ENCODE measurements at regions not wholly inside any gene's neighbourhood (a gene's known extent, or its start where the extent isn't known, plus 50 kb on each side); places are given as distances from the start of the nearest gene placed in this dataset.

DNA sequence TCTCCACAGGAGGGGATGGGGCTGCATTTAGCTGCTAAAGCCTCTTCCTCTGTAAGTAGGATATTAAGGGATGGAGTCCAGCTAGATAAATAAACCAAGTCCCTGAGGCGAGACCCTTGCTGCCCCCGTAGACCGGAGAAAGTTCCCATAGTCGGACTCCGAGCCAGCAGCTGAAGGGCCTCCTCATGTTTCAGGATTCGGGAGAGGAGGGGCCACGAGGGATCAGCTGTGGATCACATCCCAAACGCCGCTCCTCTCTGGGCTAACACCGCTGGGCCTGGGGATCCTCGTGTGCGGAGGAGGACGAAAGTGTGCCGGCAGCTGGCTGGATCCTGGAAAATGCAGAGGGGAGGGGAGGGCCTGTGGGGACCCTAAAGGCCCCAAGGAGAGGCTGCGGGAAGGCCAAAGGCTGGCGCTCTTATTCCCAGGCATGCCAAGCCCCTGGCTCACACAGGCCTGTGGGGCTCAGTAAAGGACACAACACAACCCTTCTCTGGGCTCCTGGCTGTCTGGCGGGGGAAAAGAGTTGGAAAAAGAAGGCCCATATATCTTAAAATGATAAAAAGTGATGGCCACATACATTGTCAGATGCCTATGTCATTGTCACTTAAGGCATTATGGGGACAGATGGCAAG lies 82.5 kb upstream of the TMEM72 start:
- DNase-seq = no peak

DNA sequence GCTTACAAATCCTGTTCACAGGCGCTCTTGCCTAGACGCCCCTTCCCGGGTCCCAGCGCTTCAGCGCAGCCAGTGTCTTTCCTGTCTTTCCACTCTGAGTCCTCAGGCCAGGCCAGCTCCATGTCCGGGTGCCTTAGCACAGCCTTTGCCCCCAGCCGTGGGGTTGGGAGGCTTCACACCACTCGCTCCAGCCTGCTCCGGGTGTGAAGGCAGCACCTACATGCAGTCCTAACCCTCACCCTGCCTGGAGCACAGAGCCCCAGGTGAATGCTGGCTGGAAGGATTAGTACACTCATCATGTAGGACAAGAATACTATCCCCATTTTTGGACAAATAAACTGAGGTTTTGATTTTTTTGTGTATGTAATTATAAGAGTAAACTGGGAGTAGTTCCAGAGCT lies 81.7 kb upstream of the TMEM72 start:
- no peak for DNase-seq

DNA sequence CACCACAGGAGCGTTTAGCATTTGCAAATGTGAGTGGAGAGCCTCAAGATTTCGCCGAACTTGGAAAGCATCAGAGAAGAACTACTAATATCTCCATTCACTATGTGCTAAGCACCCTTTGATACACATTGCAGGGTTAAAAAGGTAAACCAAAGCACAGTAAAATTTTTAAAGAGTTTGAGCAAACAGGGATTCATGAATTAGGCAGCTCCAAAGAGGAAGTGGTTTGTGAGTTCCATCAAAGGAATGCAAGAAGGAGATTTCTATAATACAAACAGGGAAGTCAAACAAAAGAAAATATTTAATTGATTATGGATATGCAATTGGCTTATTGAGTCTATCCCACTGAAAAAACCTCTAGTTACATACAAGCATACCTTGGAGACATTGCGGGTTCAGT lies 81.1 kb upstream of the TMEM72 start:
- no peak for DNase-seq

DNA sequence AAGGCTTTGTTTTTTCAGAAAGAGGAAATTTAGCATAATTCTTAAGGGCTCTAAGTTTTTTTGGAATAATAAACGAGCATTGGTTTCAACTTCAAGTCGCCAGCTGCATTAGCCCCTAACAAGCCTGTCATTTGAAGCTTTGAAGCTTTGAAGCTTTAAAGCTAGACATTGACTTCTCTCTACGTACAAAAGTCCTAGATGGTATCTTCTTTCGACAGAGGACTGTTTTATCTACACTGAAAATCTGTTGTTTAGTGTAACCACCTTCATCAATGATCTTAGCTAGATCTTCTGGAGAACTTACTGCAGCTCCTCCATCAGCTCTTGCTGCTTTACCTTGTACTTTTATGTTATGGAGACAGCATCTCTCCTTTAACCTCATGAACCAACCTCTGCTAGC lies 79.6 kb upstream of the TMEM72 start:
- no peak for DNase-seq

DNA sequence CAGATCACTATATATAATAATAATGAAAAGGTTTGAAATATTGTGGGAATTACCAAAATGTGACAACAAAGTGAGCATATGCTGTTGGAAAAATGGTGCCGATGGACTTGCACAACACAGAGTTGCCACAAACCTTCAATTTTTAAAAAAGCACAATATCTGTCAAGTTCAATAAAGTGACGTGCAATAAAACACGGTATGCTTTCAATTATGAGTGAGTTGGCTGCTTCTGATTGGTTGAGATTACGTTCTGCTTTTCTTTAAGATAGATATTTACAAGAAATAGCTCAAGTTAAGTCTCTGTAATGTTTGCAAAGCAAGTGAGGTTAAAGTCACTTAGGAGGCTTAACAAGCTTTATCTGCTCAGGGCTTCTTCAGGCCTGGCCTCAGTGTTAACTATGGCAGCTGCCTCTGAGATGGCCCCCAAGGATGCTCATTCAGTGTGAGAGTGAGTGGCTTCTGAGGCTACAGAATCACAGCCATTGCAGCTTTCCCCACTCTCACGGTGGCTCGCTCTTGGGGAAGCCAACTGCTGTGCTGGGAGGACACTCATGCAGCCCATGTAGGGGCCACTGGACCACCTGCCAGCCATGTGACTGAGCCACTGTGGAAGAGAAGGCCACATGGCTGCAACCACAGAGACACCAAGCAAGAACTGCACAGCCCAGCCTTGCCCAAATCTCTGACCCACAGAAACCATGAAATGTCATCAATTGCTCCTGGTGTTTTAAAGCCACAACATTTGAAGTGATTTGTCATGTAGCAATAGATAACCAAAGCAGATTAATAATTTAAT lies 78.3 kb upstream of the TMEM72 start:
- DNase-seq = no peak

DNA sequence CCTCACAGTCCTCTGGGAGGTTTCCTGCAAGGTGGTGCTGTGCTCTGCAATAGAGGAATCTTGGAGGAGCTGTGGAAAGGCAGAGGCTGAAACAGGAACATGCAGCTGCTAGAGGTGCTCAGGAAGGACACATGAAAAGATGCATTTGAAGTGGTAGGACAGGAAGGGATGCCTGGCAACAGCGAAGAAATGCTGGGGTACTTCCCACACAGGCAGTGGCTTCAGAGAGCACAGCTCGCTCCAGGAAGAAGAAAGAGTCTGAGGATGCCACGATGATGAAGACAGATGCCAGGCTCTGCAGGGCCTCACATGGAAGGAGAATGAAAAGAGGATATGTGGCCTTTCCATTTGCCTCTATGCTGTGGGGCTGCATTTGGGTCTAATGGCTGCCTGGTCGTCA lies 77.0 kb upstream of the TMEM72 start:
- DNase-seq = no peak

DNA sequence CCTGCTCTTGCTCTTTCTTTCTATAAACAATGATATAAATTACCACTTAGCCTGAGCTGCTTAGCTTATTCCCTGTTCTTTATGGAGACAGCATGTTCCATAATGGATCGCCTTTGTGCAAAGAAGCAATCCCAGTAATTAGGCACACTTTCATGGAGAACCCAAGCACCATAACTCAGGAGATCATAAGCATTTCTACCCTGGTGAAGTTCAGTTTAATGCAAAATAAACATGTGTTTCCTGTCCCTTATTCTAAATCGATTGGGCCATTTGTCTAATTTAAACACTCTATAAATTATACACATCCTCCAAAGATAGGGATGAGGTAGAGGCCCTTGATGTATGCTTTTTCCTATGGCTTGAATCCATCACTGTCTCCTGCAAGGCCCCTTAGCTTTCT lies 75.8 kb upstream of the TMEM72 start:
- DNase-seq = no peak

DNA sequence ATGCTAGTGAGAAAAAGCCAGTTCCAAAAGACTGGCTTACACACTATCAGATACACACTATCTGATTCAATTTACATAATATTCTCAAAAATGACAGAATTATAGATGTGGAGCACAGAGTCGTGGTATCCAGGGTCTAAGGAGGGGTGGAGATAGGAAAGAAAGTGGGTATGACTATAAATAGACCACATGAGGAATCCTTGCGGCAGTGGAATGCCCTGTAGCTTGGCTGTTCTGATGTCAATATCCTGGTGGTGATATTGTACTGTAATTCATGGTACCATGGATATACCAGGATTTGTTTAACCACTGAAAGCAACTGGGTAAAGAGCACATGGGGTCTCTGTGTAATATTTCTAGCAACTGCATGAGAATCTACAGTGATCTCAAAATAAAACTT lies 67.7 kb upstream of the TMEM72 start:
- no peak for DNase-seq

DNA sequence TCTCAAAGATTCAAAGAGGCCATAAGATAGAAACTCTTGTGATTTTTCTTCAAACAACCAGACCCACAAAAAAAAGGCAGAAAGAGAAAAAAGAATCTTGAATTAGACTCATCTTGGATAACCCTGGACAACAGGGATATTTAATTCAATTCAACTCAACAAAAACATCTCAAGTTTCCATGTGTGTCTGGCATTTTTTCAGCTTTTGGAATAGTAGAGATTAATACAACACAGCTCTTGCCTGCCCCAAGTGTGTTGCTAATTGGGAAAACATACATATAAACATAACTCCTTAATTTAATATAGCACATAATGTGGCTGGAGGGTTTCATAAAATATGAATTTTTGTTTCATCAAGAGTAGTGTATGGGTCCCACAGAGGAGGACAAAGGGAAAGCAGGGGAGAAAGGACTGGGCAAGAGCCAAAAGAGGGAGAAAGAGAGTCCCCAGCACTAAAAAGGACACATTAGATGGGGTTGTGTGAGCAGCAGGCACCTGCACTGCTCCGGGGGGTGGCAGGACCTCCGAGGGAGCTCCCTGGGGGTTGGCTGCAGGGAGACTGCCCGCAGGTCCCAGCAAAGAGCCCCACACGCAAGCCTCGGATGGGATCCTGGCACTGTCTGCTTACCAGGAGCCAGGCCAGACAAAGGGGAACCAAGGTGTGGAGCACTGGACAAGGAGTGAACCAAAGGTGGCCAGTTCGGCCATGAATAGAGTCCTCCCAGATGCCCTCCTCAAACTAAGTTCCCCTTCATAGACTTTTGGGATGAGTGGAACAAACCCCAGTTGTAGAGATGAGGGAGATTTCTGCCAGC lies 65.6 kb upstream of the TMEM72 start:
- DNase-seq = no peak

DNA sequence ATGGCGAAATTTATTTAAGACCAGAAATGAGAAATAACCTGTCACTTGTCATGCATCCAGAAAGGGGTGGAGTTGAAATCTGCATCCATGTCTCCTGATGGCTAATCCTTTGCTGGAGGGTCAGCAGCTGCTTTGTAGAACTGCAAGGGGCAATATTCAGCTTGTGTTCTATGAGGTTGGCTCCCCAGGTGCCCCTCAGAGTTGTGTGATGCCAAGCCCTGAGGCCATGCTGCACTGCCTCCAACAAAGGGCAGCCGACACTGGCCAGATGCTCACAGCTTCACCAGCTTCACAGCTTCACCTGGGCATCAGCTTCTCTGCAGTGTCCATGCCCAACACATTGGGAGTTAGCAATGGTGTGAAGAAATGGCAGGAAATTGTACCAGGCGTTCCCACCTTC lies 64.0 kb upstream of the TMEM72 start:
- DNase-seq = no peak

DNA sequence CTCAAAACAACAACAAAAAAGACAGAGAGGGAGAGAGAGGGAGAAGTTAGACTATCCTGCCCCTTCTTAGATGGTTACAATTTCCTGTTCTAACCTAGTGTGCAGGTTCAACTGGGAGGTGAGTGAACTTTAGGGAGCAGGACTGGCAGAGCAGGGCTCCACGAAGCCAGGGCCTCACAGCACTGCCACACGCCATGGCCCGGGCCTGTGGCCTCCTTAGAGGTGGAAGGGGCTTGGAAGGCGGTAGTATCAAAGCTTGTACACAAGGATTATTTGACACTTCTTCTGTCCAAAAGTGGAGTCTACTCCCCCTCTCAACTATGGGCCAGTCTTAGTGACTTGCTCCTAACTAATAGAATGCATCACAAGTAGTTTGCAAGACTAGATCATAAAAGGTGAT lies 62.9 kb upstream of the TMEM72 start:
- DNase-seq = no peak

DNA sequence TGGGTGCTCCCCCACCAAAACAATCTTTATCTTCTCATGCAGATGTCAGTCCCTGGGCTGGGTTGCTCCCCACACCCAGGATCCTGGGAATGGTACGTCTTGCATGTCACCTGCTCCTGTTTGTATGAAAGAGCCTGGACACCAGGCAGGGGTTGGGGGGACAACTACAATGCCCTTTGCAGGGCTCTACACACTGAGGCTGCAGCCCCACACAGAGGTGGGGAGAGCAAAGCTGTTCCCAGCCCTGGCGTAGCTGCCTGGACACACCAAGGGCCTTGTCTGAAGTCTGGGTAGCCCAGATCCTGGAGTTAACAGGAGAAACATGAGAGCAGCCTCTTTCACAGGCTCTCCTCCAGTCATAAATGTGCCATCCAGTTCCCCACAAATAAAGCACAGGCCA lies 61.2 kb upstream of the TMEM72 start:
- DNase-seq = no peak

DNA sequence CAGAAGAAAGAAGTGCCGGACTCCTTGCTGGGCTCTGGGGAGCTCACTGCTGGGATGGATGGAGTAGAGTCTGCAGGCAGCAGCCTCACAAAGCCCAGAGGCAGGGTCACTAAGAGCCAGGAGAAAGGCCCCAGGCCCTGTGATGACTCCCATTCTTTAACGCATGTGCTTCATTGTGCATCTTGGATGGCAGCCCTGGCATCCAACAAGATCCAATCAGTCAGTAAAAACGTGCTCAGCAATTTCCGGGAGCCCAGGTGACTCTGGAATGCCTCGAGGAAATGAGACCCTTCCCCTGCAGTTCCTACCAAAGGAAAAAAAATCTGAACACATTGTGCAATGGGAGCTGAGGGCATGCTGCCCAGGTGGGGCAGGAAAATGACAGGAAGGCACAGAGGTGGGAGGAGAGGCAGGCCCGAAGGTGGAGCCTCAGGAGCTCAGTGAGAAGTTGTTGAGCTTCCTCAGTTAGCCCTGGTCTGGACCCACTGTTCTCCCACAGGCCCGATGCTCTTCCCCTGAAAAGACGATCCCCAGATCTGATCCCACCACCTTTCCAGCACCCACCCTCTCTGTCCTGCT lies 60.7 kb upstream of the TMEM72 start:
- DNase-seq = no peak

DNA sequence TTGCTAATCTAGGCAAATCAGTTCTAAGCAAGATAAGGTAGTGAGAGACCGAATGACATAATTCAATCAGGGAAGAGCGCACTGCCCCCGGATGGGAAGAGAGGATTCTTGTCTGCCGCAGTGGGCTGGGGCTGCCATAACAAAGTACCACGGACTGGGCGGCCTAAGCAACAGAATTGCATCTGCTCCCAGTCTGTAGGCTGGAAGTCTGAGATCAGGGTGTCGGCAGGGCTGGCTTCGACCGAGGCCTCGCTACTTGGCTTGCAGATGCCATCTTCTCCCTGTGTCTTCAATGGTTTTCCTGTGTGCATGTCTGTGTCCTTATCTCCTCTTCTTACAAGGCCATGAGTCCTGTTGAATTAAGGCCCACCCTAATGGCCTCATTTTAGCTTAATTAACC lies 59.7 kb upstream of the TMEM72 start:
- DNase-seq = no peak

DNA sequence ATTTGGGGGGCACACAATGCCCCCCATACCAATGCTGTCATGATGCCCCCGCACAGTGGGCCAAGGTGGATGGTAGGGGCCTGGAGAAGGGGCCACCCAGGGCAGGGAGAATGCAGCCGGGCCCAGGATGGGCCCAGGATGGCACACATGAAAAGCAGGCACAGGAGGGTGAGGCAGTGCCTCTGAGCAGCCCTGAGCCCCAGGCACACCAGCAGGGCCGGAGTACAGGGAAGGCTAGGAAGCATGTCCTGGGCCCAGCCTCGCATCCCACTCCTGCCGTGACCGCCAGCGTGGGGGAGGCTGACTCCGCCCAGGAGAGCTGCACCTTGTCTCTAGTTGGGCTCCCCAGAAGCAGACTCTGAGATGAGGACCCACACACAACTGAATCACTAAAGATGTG lies 59.3 kb upstream of the TMEM72 start:
- DNase-seq = no peak

DNA sequence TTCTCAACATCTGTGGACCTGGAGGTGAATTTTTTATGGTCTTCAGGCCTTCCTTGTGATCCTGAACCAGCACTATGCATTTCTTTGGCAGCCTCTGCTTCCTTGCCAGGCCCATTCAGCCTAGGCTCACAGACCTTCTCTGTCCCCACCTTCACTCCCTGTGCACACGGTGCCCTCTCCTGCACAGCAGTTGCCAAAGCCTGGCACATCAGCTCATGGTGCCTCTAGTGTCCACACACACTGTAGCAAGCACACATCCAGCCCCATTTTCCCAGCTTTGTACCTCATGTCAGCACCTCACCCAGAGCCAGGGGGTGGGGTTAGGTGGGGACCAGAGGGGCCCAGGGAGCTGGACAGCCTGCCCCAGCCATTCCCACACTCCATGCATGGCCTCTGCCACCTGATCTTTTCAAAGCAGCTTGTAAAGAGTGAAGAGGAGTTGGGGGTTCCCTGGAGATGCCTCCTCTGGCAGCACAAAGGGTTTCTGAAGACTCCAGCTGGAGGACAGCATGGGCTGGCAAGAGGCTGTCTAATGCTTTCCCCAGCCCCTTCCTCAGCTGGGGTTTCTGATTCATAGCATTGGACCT lies 57.9 kb upstream of the TMEM72 start:
- no peak for DNase-seq

DNA sequence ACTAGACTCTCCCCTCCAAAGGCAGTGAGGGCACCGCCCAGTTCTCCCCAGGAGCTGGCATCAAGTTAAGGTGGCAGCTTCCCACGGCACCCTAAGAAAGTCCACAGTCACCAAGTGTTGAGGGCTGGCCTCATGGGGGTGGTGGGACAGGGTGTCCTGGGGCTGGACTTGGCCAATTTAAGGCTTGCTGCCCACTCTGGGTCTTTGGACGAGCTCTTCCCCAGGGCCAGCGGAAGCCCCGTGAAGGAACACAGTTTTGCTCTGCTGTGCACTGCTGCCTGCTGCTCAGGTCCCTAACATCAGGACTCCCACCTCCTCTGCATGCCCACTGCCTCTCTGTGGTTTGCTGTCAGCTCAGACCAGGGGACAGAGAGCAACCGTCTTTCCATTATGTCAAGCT lies 57.3 kb upstream of the TMEM72 start:
- DNase-seq = no peak

DNA sequence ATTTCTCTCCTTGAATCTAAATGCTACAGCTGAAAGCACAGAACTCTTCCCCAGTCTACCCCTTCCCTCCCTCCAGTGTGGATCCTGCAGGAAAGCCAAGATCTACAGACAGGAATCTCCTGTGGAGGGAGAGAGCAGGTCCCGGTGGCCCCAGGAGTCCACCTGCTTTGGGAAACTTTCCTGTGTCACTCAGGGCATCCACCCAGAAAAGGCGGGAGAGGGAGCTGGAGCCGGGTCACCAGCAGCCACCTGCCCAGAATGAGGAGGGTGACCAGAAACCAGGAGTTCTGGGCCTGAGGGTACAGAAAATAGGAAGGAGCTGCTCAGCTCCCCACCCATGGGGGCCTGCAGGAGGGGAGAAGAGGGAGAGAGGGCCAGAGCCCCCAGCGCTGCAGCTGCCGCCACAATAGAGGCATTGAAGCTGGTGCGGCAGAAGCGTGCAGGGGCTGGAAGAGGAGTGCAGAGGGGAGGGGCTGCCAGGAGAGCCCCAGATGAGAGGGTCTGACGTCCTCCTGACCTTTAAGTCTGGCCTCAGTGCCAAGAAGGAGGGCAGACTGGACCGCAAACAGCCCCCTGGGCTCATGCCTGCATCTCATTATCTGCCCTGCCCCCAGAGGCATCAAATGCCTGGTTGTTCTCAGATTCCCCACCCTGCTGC lies 56.3 kb upstream of the TMEM72 start:
- no peak for DNase-seq

DNA sequence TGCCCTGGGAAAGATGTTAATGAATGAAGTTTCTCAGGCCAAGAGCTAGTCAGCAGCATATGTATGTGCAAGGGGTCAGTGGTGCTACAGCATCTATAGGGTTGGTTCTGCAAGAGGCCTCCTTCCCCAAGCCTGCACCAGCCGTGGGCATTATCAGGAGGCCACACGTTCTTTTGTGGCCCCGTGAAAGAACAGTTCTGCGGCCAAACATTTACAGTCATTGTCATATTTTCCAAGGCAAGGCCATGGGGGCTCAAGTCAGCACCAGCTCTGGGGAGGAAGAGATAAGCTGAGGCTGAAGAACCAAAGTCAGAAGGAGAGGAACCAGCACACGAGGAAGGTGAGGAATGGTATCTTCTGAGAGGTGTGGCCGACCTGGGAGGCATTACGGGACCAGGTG lies 54.4 kb upstream of the TMEM72 start:
- DNase-seq = no peak

DNA sequence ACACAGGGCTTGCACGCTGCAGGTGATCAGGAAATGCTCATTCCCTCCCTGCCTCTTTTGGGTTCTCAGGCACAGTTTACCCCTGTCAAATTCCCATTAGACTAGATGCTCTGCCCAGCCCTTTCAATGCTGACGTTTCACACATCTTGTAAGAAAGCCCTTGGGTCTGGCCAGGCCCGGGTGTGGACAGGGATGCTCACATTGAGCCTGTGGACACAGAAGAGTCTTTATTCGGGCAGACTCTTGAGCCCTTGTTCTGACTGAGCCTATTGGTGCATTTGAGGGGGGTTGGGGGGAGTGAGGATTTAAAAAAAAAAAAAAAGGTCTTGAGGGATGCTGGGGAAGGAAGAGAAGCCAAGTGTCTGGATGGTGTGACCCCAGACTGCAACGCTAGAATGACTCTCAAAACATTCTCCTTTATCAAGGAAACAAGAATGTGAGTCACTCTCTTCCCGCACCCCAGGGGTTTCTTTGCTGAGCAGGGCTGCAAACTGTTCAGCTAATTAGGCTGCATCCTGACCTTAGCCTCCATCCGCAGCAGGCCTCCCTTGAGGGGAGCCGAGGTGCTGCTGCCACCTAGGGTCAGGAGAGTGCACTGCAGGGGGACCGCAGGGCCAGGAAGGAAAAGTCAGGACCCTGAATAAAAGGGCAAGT lies 53.6 kb upstream of the TMEM72 start:
- DNase-seq = peak; percentile 9

DNA sequence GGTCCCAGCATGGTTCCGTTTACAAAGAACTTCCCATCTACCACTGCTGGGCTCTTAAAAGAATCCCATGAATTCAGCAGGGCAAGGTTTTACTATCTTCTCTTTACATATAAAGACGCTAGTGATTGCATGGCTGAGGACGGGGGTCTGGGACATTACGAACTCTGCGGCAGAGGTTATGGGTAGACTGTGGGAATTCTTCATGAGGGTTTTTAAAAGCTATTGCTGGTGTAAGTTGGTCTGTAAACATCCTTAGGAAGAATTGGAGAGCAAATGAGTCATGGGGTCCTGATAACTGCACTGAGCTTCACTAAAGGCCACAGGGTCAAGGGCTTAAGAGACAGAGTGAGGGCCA lies 53.1 kb upstream of the TMEM72 start:
- DNase-seq = no peak

DNA sequence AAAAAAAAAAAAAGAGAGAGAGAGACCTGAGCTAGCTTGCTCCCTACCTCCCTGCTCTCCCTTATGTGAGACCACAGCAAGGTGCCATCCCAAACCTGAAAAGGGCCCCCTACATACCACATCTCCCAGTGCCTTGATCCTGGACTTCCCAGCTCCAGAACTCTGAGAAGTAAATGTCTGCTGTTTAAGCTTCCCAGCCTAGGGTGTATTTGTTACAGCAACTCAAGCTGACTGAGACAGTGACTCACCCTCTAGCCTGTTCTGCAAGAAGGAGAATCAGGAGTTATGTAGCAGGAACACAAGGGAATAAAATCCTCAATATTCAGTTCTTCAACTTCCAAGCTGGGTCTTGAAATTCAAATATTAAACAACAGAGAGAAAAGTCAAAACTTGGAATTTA lies 52.1 kb upstream of the TMEM72 start:
- DNase-seq = no peak

Data from NCI-H1105 treated with DMSO at 0.1 percent for 48 hours (cell line).